H1 (cell line): ENCODE measurements at regions not wholly inside any gene's neighbourhood (a gene's known extent, or its start where the extent isn't known, plus 50 kb on each side); places are given as distances from the start of the nearest gene placed in this dataset.

Experiments used
- BCL11A ChIP-seq, 2 experiments: IDR thresholded peaks; one replicate each; pipeline ENCODE4 v1.6.1; 2011; ENCODE audit warnings: low read depth in 2 of 2, low read length in 2 of 2, mild to moderate bottlenecking in 2 of 2
- BRCA1 ChIP-seq: IDR thresholded peaks from 2 replicates; pipeline ENCODE4 v1.6.1; 2012; ENCODE audit warnings: low read depth, low read length, improper control_type of control experiment
- CBX5 ChIP-seq: fragments of 300-800, 300-1000 bp; sonication (generic); IDR thresholded peaks from 2 replicates; pipeline ENCODE4 v1.7.1; 2016; ENCODE audit warnings: antibody characterized with exemption, low read length, low read depth
- CHD7 ChIP-seq: fragments of 300-600 bp; sonication (generic); IDR thresholded peaks from 2 replicates; pipeline ENCODE4 v1.7.1; 2012; ENCODE audit warnings: low read length, moderate library complexity, mild to moderate bottlenecking, inconsistent platforms; ENCODE audit not compliant: insufficient replicate concordance
- POLR2AphosphoS5 ChIP-seq: IDR thresholded peaks from 2 replicates; pipeline ENCODE4 v1.6.1; 2011; ENCODE audit warnings: low read depth, low read length
- SIX5 ChIP-seq: IDR thresholded peaks from 2 replicates; pipeline ENCODE4 v1.6.1; 2011; ENCODE audit warnings: mild to moderate bottlenecking, low read depth, low read length
- SP4 ChIP-seq: IDR thresholded peaks from 2 replicates; pipeline ENCODE4 v1.6.1; 2012; ENCODE audit warnings: low read length, inconsistent platforms
- YY1 ChIP-seq: IDR thresholded peaks from 2 replicates; pipeline ENCODE4 v1.6.1; 2011; ENCODE audit warnings: low read depth, mild to moderate bottlenecking, low read length
- TF ChIP-seq, protein P1 (sequence below): IDR thresholded peaks from 2 replicates; pipeline ENCODE4 v1.6.1; 2012; ENCODE audit warnings: inconsistent platforms

DNA sequence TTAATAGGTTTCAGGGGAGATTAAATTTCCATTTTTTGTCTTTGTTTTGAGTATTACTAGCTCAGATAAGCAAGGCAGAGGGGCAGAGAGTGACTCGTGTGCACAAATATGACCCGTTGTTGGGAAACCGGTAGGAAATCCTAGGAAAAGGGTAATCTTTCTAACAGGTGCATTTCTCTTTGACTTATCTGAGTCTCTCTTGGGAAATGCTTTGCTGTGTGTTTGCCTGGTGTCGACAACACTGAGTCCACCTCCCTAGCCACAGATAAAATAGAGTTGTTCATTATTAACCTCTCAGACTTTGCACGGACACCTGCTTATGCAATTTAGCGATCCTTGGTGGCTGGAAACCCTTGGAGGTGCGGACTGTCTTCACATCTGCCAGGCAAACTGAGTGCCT lies 164.2 kb downstream of the FGF1 start (continued):
- TF ChIP-seq CHD7 (no peak), SIX5 (no peak), POLR2AphosphoS5 (no peak), SP4 (no peak), BCL11A (IDR thresholded peaks at IDR 0.05; ENCODE audit: low read depth in 2 of 2, low read length in 2 of 2) (no peak), BRCA1 (no peak), CBX5 (no peak), YY1 (no peak)
- TF ChIP-seq, protein P1, sequence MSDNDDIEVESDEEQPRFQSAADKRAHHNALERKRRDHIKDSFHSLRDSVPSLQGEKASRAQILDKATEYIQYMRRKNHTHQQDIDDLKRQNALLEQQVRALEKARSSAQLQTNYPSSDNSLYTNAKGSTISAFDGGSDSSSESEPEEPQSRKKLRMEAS: no peak
